ENCODE measurements at regions not wholly inside any gene's neighbourhood (a gene's known extent, or its start where the extent isn't known, plus 50 kb on each side); places are given as distances from the start of the nearest gene placed in this dataset.

- Histone ChIP-seq H3K36me3 (ENCODE audit: low read depth) (no peaks in the 10 kb centered on the region), H3K4me3 (ENCODE audit: severe bottlenecking) (no peak overlapping the region), H3K27ac (ENCODE audit: poor library complexity, severe bottlenecking) (no peak overlapping the region), H3K4me1 (ENCODE audit: insufficient read depth, poor library complexity, severe bottlenecking) (no peaks in the 10 kb centered on the region), H3K9me3 (ENCODE audit: severe bottlenecking) (no peaks in the 10 kb centered on the region), H3K27me3 (ENCODE audit: insufficient read depth, poor library complexity, severe bottlenecking) (no peaks in the 10 kb centered on the region)
- ATAC-seq (ENCODE audit: low read depth), result no peak
- TF ChIP-seq CTCF (IDR thresholded peaks at IDR 0.05; ENCODE audit: poor library complexity, severe bottlenecking), result no peak
- no peak for DNase-seq (ENCODE audit: low spot score)
Measured at GRCh38 chr6:147895272-147895671, 386.8 kb downstream of the SAMD5 start.

GRCh38 chr6:147900247-147900830 lies 391.8 kb downstream of the SAMD5 start:
- no peak for ATAC-seq (ENCODE audit: low read depth)
- H3K9me3 ChIP-seq (ENCODE audit: severe bottlenecking), result no peaks in the 10 kb centered on the region
- no peak overlapping the region for H3K27ac ChIP-seq (ENCODE audit: poor library complexity, severe bottlenecking)
- H3K4me1 ChIP-seq (ENCODE audit: insufficient read depth, poor library complexity, severe bottlenecking), result no peaks in the 10 kb centered on the region
- H3K27me3 ChIP-seq (ENCODE audit: insufficient read depth, poor library complexity, severe bottlenecking), result no peaks in the 10 kb centered on the region
- no peaks in the 10 kb centered on the region for H3K36me3 ChIP-seq (ENCODE audit: low read depth)
- no peak for DNase-seq (ENCODE audit: low spot score)
- no peak overlapping the region for H3K4me3 ChIP-seq (ENCODE audit: severe bottlenecking)
- TF ChIP-seq CTCF (IDR thresholded peaks at IDR 0.05; ENCODE audit: poor library complexity, severe bottlenecking), result no peak

GRCh38 chr6:147903321-147903720 lies 394.8 kb downstream of the SAMD5 start:
- Histone ChIP-seq H3K9me3 (ENCODE audit: severe bottlenecking) (no peaks in the 10 kb centered on the region), H3K36me3 (ENCODE audit: low read depth) (no peaks in the 10 kb centered on the region), H3K4me3 (ENCODE audit: severe bottlenecking) (no peak overlapping the region), H3K4me1 (ENCODE audit: insufficient read depth, poor library complexity, severe bottlenecking) (peaks cover 3% of the 10 kb centered on the region), H3K27ac (ENCODE audit: poor library complexity, severe bottlenecking) (no peak overlapping the region), H3K27me3 (ENCODE audit: insufficient read depth, poor library complexity, severe bottlenecking) (no peaks in the 10 kb centered on the region)
- no peak for DNase-seq (ENCODE audit: low spot score)
- no peak for TF ChIP-seq CTCF (IDR thresholded peaks at IDR 0.05; ENCODE audit: poor library complexity, severe bottlenecking)
- no peak for ATAC-seq (ENCODE audit: low read depth)

- ATAC-seq (ENCODE audit: low read depth), result no peak
- peaks cover 3% of the 10 kb centered on the region for H3K4me1 ChIP-seq (ENCODE audit: insufficient read depth, poor library complexity, severe bottlenecking)
- no peak for DNase-seq (ENCODE audit: low spot score)
- no peak overlapping the region for H3K27ac ChIP-seq (ENCODE audit: poor library complexity, severe bottlenecking)
- H3K9me3 ChIP-seq (ENCODE audit: severe bottlenecking), result no peaks in the 10 kb centered on the region
- H3K36me3 ChIP-seq (ENCODE audit: low read depth), result no peaks in the 10 kb centered on the region
- no peaks in the 10 kb centered on the region for H3K27me3 ChIP-seq (ENCODE audit: insufficient read depth, poor library complexity, severe bottlenecking)
- H3K4me3 ChIP-seq (ENCODE audit: severe bottlenecking), result no peak overlapping the region
- TF ChIP-seq CTCF (IDR thresholded peaks at IDR 0.05; ENCODE audit: poor library complexity, severe bottlenecking), result no peak
Measured at GRCh38 chr6:147903931-147904330, 395.4 kb downstream of the SAMD5 start.

- DNase-seq (ENCODE audit: low spot score) (no peak), ATAC-seq (ENCODE audit: low read depth) (no peak)
- Histone ChIP-seq H3K27ac (ENCODE audit: poor library complexity, severe bottlenecking) (no peak overlapping the region), H3K4me3 (ENCODE audit: severe bottlenecking) (no peak overlapping the region), H3K4me1 (ENCODE audit: insufficient read depth, poor library complexity, severe bottlenecking) (peaks cover 3% of the 10 kb centered on the region), H3K9me3 (ENCODE audit: severe bottlenecking) (no peaks in the 10 kb centered on the region), H3K27me3 (ENCODE audit: insufficient read depth, poor library complexity, severe bottlenecking) (no peaks in the 10 kb centered on the region), H3K36me3 (ENCODE audit: low read depth) (no peaks in the 10 kb centered on the region)
- TF ChIP-seq CTCF (IDR thresholded peaks at IDR 0.05; ENCODE audit: poor library complexity, severe bottlenecking), result no peak
Measured at GRCh38 chr6:147904416-147904815, 395.9 kb downstream of the SAMD5 start.

Measured in RWPE2 (cell line).